ENCODE measurements at regions not wholly inside any gene's neighbourhood (a gene's known extent, or its start where the extent isn't known, plus 50 kb on each side); places are given as distances from the start of the nearest gene placed in this dataset.

DNA sequence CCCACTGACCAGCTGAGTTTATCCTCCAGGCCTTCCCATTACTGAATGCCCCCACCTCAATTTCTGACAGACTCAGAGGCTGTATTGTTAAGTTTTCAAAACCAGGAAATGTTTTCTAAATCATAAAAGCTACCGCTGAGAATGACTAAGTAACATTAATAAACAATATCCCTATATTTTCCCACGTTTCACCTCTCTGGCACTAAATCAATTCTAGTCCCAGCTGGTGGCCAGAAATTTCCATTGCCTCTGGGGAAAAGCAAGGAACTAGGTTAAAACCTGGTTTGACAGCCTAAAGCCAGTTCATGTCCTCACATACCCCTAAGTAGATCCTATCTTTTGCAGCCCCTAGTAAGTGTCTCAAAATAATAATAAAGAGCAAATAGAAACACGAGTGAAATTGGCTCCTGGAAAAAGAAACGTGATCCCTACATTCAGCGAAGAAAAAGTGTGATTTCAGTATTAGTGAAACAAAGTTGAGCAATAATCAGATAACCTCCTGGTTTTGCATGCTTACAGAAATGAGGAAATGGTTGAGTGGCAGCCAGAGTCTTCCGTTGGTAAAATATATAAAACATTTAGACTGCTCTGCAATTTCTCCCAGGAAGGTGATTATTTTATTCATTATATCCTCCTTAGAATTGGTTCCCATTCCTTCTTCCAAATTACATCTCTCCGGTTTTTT lies 110.9 kb downstream of the ESM1 start:
- no peak for TF ChIP-seq CTCF (IDR thresholded peaks at IDR 0.05; ENCODE audit: extremely low read depth, missing control alignments)
- no peak for DNase-seq (ENCODE audit: low spot score)

- no peak for DNase-seq (ENCODE audit: low spot score)
Measured at GRCh38 chr5:54873691-54874090, 111.7 kb downstream of the ESM1 start.

GRCh38 chr5:54872810-54873209 lies 112.6 kb downstream of the ESM1 start:
- no peak for TF ChIP-seq CTCF (IDR thresholded peaks at IDR 0.05; ENCODE audit: extremely low read depth, missing control alignments)
- DNase-seq (ENCODE audit: low spot score) = no peak

More at GRCh38 chr5:54873691-54874090, 111.7 kb downstream of the ESM1 start:
- TF ChIP-seq CTCF (IDR thresholded peaks at IDR 0.05; ENCODE audit: extremely low read depth, missing control alignments) = no peak

DNA sequence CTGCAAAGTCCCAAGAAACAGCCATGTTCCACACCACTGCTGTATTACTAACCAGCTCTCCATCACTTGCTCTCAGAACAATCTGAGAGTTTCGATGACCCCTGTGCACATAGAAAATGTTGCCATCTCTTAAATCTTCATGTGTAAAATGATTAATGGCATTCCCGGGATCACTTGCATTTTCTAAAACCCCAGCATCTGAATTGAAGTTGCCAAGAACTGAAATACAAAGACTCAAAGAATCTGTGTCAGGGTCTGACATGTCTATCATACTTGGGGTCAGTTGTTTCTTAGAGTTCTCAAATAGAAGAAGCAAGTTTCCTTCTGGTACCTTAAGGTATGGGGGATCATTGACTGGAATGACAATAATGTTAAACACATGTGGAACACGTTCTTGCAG lies 115.1 kb downstream of the ESM1 start:
- DNase-seq (ENCODE audit: low spot score) = no peak
- no peak for TF ChIP-seq CTCF (IDR thresholded peaks at IDR 0.05; ENCODE audit: extremely low read depth, missing control alignments)

DNA sequence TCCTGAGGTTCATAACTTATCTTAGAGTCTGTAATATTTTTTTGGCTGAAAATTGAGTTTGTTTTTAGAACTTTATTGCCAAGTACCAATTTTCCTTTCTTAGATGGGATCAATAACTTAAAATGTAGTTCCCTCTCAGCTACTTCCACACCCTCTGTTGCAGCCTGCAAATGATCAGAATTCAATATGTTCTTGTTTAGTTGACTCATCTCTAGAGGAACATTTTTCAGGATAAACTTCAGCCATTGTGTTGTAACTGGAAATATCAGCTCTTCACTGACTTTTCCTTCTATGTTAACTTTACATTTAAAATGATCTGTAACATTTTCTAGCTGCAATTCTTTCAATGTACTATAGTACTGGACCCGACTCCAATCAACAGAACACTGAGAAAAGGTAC lies 115.7 kb downstream of the ESM1 start:
- no peak for TF ChIP-seq CTCF (IDR thresholded peaks at IDR 0.05; ENCODE audit: extremely low read depth, missing control alignments)
- DNase-seq (ENCODE audit: low spot score) = no peak

- no peak for TF ChIP-seq CTCF (IDR thresholded peaks at IDR 0.05; ENCODE audit: extremely low read depth, missing control alignments)
- DNase-seq (ENCODE audit: low spot score) = no peak
Measured at GRCh38 chr5:54868511-54869483, 116.6 kb downstream of the ESM1 start.
